ENCODE measurements at regions not wholly inside any gene's neighbourhood (a gene's known extent, or its start where the extent isn't known, plus 50 kb on each side); places are given as distances from the start of the nearest gene placed in this dataset.
"Not testable (repeated sequence)": the region's sequence is repeated elsewhere in the genome, so short reads cannot be mapped to it uniquely, and the experiment has no call there.

GRCh38 chr2:62410015-62410453 is 96.0 kb downstream of the TMEM17 start:
- no peak for DNase-seq

GRCh38 chr2:62409442-62409841 is 96.6 kb downstream of the TMEM17 start:
- DNase-seq, result no peak

GRCh38 chr2:62408241-62408677 is 97.7 kb downstream of the TMEM17 start:
- DNase-seq, result no peak

- DNase-seq, result no peak
Measured at GRCh38 chr2:62407838-62408237, 98.2 kb downstream of the TMEM17 start.

GRCh38 chr2:62407401-62407800 is 98.6 kb downstream of the TMEM17 start:
- DNase-seq, result no peak

GRCh38 chr2:62406573-62407043 is 99.4 kb downstream of the TMEM17 start:
- DNase-seq, result no peak

GRCh38 chr2:62404913-62405312 is 101.1 kb downstream of the TMEM17 start:
- DNase-seq, result no peak

GRCh38 chr2:62402156-62402555 is 103.8 kb downstream of the TMEM17 start:
- no peak for DNase-seq

GRCh38 chr2:62398356-62398755 is 107.6 kb downstream of the TMEM17 start:
- DNase-seq, result no peak

GRCh38 chr2:62396880-62397279 is 109.1 kb downstream of the TMEM17 start:
- DNase-seq, result no peak

GRCh38 chr2:62393293-62393692 is 112.7 kb downstream of the TMEM17 start:
- no peak for DNase-seq

- DNase-seq, result no peak
Measured at GRCh38 chr2:62391696-62392095, 114.3 kb downstream of the TMEM17 start.

GRCh38 chr2:62386378-62386777 is 119.6 kb downstream of the TMEM17 start:
- not testable (repeated sequence) for DNase-seq

GRCh38 chr2:62383846-62384245 is 122.1 kb downstream of the TMEM17 start:
- DNase-seq, result no peak

- DNase-seq, result no peak
Measured at GRCh38 chr2:62382757-62383156, 123.2 kb downstream of the TMEM17 start.

GRCh38 chr2:62382122-62382521 is 123.9 kb downstream of the TMEM17 start:
- no peak for DNase-seq

- no peak for DNase-seq
Measured at GRCh38 chr2:62381656-62382055, 124.3 kb downstream of the TMEM17 start.

- DNase-seq, result no peak
Measured at GRCh38 chr2:62379566-62379965, 126.4 kb downstream of the TMEM17 start.

- DNase-seq, result no peak
Measured at GRCh38 chr2:62375113-62375420, 130.9 kb downstream of the TMEM17 start.

- no peak for DNase-seq
Measured at GRCh38 chr2:62374301-62375112, 131.5 kb downstream of the TMEM17 start.

- no peak for DNase-seq
Measured at GRCh38 chr2:62372824-62373223, 133.2 kb downstream of the TMEM17 start.

GRCh38 chr2:62370321-62371250 is 135.4 kb downstream of the TMEM17 start:
- no peak for DNase-seq

- DNase-seq, result no peak
Measured at GRCh38 chr2:62369541-62370202, 136.3 kb downstream of the TMEM17 start.

Measured in CD4-positive, alpha-beta T cell treated with Interferon alpha-2 for 1 hour (primary cell).